ELF-1 (cell line): ENCODE measurements at regions not wholly inside any gene's neighbourhood (a gene's known extent, or its start where the extent isn't known, plus 50 kb on each side); places are given as distances from the start of the nearest gene placed in this dataset.

Experiments used
- DNase-seq: peaks from one replicate; pipeline ENCODE4 v3.0.0-alpha.2; 2016; ENCODE audit warnings: low read depth, low spot score

GRCh38 chr18:39713961-39714360, 2148.4 kb upstream of the CELF4 start:
- peak; percentile 32 for DNase-seq

DNA sequence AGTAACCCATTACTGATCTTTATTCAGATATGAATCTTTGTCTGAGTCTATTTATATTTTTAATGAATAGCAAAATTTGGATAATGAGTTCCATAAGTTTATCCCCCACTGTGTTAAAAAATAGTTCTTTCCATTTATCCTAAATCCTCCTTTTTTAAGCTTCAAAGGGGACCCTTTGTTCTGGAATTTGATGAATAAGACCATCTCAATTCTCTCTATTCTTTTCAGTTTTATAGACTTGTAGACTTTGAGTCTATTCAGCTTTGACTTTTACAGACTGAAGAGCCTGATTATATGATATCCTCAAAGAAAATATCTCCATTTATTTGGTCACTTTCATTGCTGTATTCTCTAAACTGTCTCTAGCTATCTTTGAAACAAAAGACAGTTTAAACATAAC, 2146.1 kb upstream of the CELF4 start:
- DNase-seq = no peak

GRCh38 chr18:39705362-39705761, 2139.8 kb upstream of the CELF4 start:
- DNase-seq = no peak

- no peak for DNase-seq
Observed at GRCh38 chr18:39702888-39703287, 2137.3 kb upstream of the CELF4 start.

GRCh38 chr18:39701839-39702238, 2136.2 kb upstream of the CELF4 start:
- no peak for DNase-seq

DNA sequence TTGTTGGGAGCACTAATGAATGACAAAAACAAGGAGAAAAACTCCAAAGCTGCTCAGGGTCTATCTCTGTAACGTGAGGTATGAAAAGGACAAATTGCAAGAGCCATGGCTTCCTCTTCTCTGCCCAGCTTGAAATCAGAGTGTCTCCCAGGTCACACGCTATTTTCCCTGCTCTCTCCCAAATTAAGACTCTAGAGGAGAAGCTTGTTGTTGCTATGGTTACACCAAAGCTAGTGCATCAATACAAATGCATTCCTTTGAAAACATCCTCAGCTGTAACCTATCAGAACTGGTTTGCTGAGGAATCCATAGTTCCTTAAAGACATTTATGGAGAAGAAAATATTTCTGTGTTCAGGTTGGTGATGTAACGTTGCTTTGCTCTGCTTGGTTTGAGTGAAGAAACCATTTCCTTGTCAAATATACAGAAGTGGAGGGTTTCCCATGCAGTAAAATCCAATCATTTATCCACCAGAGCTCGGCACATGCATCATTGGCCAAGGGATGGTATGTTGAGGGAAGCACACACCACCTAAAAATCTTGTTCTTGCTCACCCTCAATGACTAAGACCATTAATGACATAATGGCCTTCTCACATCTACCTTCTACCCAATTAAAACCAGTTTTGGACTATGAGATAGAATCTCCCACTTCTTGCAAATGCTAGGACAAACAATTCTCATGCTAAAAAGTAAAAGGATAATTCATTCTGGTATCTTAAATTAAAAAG, 2135.6 kb upstream of the CELF4 start:
- DNase-seq = no peak

- no peak for DNase-seq
Observed at GRCh38 chr18:39699340-39699964, 2133.9 kb upstream of the CELF4 start.

DNA sequence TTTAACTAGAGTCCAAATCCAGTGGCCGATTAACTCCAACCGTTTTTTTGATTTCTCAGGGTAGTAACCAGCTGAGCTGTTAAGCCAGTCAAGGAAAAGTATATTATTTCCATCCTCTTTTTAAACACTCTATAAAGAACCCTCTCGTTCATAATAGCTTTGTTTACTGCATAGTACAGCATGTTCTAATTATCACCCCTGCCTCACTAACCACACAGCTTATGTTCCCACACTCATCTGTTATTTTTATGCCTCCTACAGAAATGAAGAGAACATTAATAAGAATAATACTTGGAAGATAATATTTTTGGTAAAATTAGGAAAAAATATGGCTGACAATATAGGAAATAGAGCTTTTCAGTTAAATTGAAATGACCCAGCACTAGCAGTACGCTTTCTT, 2132.8 kb upstream of the CELF4 start:
- no peak for DNase-seq

GRCh38 chr18:39693359-39693758, 2127.8 kb upstream of the CELF4 start:
- DNase-seq = no peak

GRCh38 chr18:39692367-39693015, 2126.9 kb upstream of the CELF4 start:
- no peak for DNase-seq

DNA sequence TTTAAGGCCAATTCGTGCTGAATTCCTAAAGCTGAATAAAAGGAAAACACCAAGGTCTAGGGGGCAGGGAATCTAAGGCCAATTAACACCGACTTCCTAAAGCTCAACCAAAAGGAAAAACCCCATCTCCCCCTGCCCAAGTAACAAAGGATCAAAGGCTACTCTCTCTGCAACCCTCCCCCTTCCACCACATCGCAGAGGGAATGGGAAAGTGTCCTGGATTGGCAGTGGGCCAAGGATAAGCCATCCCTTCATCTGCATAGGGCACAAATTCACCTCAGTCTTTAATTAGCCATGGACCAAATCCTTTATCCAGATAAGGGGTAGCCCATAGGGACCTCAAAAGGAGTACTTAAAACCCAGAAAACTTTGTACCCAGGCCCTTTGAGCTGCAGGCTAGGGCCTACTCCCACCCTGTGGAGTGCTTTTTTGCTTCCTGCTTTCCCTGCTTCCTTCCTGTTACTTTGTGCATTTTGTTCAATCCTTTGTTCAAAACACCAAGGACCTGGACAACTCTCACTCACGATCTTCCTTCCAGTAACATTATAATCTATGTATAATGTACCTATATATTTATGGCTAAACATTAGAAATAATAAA, 2119.8 kb upstream of the CELF4 start:
- peak; percentile 87 for DNase-seq

GRCh38 chr18:39681061-39681460, 2115.5 kb upstream of the CELF4 start:
- no peak for DNase-seq

DNA sequence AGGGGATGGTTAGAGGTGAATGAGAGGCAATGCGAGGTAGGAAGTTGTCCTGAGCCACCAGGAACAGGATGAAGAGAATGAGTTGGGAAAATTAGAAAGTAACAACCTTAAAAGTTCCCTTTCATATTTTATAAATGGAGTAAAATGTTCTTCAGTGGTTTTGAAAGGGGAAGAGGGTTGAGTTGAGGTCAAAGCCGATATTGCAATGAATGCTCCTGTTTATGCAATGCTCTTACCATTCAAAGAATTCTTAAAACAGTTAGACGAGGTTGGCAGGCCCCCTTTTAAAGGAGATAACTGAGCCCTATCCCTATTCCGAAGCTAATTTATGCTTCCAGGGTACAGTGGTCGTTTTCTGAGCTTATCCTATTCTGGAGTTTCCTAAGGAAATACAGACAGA, 2110.3 kb upstream of the CELF4 start:
- DNase-seq = no peak

DNA sequence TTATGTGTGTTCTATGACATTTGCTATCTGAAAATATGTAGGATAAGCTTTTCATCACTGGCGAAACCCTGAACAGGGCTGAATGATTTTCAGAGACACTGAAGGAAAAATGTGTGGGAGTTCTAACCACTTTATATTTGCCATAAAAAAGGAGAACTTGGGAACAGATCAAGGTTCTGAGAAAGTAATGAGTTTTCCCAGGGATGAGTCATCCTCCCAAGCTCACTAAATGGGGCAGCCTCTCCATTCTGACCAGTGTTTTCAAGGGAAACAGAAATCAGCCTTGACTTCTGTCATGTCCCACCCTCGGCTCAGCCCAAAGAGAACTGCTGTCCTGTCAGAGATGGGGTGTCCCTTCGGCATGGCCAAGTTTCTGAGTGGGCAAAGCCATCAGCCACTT, 2109.8 kb upstream of the CELF4 start:
- DNase-seq = no peak

- DNase-seq = no peak
Observed at GRCh38 chr18:39672171-39672570, 2106.6 kb upstream of the CELF4 start.

- no peak for DNase-seq
Observed at GRCh38 chr18:39667905-39668304, 2102.3 kb upstream of the CELF4 start.

- DNase-seq = no peak
Observed at GRCh38 chr18:39666541-39666940, 2100.9 kb upstream of the CELF4 start.

DNA sequence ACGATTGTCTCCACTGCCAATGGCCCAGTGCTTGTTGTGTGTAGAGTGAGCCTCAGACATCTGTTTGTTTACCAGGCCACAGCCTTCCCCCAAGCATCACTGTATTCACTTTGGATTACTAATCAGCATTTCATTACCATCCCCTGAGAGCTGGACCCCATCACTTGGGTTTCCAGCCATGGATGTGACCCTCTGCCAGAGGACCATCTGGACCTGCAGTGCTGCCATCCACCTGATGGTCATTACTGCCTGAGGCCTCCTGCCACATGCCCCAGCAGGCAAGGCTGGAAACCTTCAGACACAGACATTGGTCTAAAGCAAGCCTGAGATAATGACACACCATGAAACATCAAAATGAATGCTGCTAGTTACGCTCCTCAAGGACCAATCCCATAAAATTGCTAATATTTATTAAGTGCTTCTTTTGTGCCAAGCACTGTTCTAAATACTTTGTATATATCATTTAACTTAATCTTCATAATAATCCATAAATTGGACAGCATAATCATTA, 2096.3 kb upstream of the CELF4 start:
- DNase-seq = no peak

GRCh38 chr18:39660141-39660540, 2094.5 kb upstream of the CELF4 start:
- DNase-seq = no peak

DNA sequence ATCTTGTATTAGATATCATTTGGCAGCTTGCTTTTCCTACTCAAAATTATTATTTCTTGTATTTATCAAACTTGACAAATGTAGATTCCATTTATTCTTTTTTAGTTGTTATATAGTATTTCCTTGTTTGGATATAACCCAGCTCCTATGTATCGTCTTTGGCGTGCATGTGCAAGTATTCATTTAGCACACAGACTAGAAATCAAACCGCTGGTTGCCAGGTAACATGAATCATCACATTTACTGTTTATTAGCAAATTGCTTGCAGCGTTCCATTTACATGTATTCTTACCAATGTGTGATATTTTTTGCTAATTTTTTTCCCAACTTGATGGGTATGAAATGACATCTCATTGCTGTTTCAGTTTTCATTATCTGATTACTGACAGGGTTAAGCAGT, 2089.7 kb upstream of the CELF4 start:
- no peak for DNase-seq

DNA sequence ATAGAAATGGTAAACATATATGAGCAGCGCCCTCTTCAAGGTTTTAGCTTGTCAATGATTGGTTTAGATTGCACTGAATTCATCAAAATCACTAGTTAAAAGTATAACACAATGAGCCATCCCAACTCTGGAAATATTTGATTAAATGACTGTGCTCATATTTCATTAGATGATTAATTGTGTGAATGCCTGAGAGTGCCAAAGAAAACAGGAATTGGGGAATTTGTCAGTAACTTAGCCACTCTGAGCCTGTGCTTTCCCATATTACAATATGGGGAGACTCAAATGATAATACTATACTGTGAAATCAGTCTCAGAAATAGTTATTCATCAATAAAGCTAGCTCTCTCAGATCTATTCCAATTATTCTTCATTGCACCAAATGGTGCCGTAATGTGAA, 2087.6 kb upstream of the CELF4 start:
- DNase-seq = no peak

DNA sequence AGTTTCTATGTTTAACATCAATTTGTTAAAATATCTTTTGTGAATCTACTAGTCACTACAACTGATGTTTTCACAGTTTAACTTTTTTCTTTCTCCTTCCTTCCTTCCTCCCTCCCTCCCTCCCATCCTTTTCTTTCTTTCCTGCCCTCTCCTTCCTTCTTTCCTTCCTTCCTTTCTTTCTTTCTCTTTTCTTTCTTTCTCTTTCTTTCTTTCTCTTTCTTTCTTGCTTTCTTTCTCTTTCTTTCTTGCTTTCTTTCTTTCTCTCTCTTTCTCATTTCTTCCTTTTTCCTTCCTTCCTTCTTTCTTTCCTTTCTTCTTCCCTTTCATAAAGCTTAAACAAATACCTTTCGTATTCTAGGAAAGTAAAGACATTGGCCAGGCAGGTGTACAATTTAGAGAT, 2083.0 kb upstream of the CELF4 start:
- DNase-seq = no peak
